Body of pancreas (tissue), 4 donors: ENCODE measurements at regions not wholly inside any gene's neighbourhood (a gene's known extent, or its start where the extent isn't known, plus 50 kb on each side); places are given as distances from the start of the nearest gene placed in this dataset.

ENCODE experiments used
- ATAC-seq: fragments of 150-250 bp; one replicate; pipeline ENCODE4 v1.9.1; 2016
- DNase-seq, 4 donors: peaks; one replicate each; pipeline ENCODE4 v3.0.0-alpha.2; 2019
- H3K27ac ChIP-seq, 4 donors: fragments of 200-600 bp; sonication (generic); 1 replicate in 3 of 4; 2 replicates in 1 of 4; pipeline versions ENCODE4 v1.5.1 to v1.6.1; 2016 to 2019; ENCODE audit warnings: mild to moderate bottlenecking in 1 of 4, mixed read lengths in 1 of 4, moderate library complexity in 1 of 4
- H3K27me3 ChIP-seq, 2 donors: fragments of 200-600 bp; sonication (generic); one replicate each; pipeline ENCODE4 v1.6.0; 2016; ENCODE audit warnings: mild to moderate bottlenecking in 1 of 2
- H3K36me3 ChIP-seq, 2 donors: fragments of 200-600 bp; sonication (generic); replicated peaks in 1 of 2; 2 replicates each; pipeline ENCODE4 v1.5.1; 2016; ENCODE audit warnings: low read depth in 2 of 2; ENCODE audit not compliant: insufficient read depth in 1 of 2
- H3K4me1 ChIP-seq: fragments of 200-600 bp; sonication (generic); one replicate; pipeline ENCODE4 v1.6.0; 2016
- H3K4me3 ChIP-seq, 2 donors: fragments of 200-600 bp; sonication (generic); 1 replicate in 1 of 2; 2 replicates in 1 of 2; pipeline ENCODE4 v1.5.1; 2016 to 2019
- H3K9me3 ChIP-seq, 3 donors: fragments of 200-600 bp; sonication (generic); 1 replicate in 2 of 3; 2 replicates in 1 of 3; pipeline ENCODE4 v1.5.1; 2016
- CTCF ChIP-seq, 7 experiments: fragments of 450-650 bp in 4 of 7; fragments of 200-600 bp in 3 of 7; sonication (generic) in 3 of 7; IDR thresholded peaks; one replicate each; pipeline ENCODE4 v1.5.1; 2016 to 2019; ENCODE audit warnings: antibody characterized with exemption in 7 of 7
- POLR2A ChIP-seq, 3 donors: fragments of 450-650 bp; IDR thresholded peaks; one replicate each; pipeline ENCODE4 v1.6.1; 2016; ENCODE audit warnings: antibody characterized with exemption in 3 of 3, mild to moderate bottlenecking in 2 of 3
- WGBS, 2 donors: methylation state at CpG; one replicate each; pipeline ENCODE4 v1.1.5; 2017; 5-methylcytosine and 5-hydroxymethylcytosine counted together
- intact Hi-C: fragments of 100-400 bp; cut with DNase I; formaldehyde crosslinking; loops from one replicate; pipeline ENCODE4 v1.15.1; 2023

GRCh38 chr2:235155163-235155562 is 203.3 kb downstream of the SH3BP4 start:
- Histone ChIP-seq H3K9me3 (no peaks in the 10 kb centered on the region), H3K4me3 (no peak overlapping the region), H3K27me3 (no peaks in the 10 kb centered on the region), H3K4me1 (no peaks in the 10 kb centered on the region), H3K27ac (no peak overlapping the region), H3K36me3 (no peaks in the 10 kb centered on the region)
- ATAC-seq (no peak), DNase-seq (no peak)
- WGBS, 2 donors: 75 to 82% methylated on average over 4 to 5 of the region's 5 CpGs
- intact Hi-C loops: no loop called here
- TF ChIP-seq POLR2A (IDR thresholded peaks at IDR 0.05) (no peak), CTCF (IDR thresholded peaks at IDR 0.05) (no peak)

- no peaks in the 10 kb centered on the region for H3K4me1 ChIP-seq
- ATAC-seq (no peak), DNase-seq (no peak)
- intact Hi-C loops: no loop called here
- H3K9me3 ChIP-seq: no peaks in the 10 kb centered on the region
- no peaks in the 10 kb centered on the region for H3K27me3 ChIP-seq
- TF ChIP-seq CTCF (IDR thresholded peaks at IDR 0.05) (no peak), POLR2A (IDR thresholded peaks at IDR 0.05) (no peak)
- WGBS, 2 donors: 52 to 63% methylated on average over 5 of the region's 5 CpGs
- H3K27ac ChIP-seq: no peak overlapping the region
- H3K4me3 ChIP-seq: no peak overlapping the region
- H3K36me3 ChIP-seq: no peaks in the 10 kb centered on the region
Measured at GRCh38 chr2:235156055-235156454, 204.2 kb downstream of the SH3BP4 start.

GRCh38 chr2:235157746-235158482 is 206.1 kb downstream of the SH3BP4 start:
- H3K27me3 ChIP-seq: no peaks in the 10 kb centered on the region
- no peak overlapping the region for H3K4me3 ChIP-seq
- H3K9me3 ChIP-seq: no peaks in the 10 kb centered on the region
- TF ChIP-seq POLR2A (IDR thresholded peaks at IDR 0.05) (no peak), CTCF (IDR thresholded peaks at IDR 0.05) (no peak)
- ATAC-seq (no peak), DNase-seq (no peak)
- WGBS, 2 donors: 88 to 92% methylated on average over 9 of the region's 9 CpGs
- H3K4me1 ChIP-seq: no peaks in the 10 kb centered on the region
- no peaks in the 10 kb centered on the region for H3K36me3 ChIP-seq
- H3K27ac ChIP-seq: no peak overlapping the region
- intact Hi-C loops: no loop called here

GRCh38 chr2:235160281-235160810 is 208.5 kb downstream of the SH3BP4 start:
- ATAC-seq (no peak), DNase-seq (no peak)
- H3K36me3 ChIP-seq: no peaks in the 10 kb centered on the region
- H3K27me3 ChIP-seq: no peaks in the 10 kb centered on the region
- H3K9me3 ChIP-seq: no peaks in the 10 kb centered on the region
- no peak overlapping the region for H3K27ac ChIP-seq
- H3K4me1 ChIP-seq: no peaks in the 10 kb centered on the region
- 68 to 82% methylated on average over 7 of the region's 7 CpGs for WGBS, 2 donors
- intact Hi-C loops: no loop called here
- TF ChIP-seq POLR2A (IDR thresholded peaks at IDR 0.05): no peak
- no peak for TF ChIP-seq CTCF (IDR thresholded peaks at IDR 0.05)
- no peak overlapping the region for H3K4me3 ChIP-seq

- H3K9me3 ChIP-seq: no peaks in the 10 kb centered on the region
- no peak for DNase-seq
- no peak overlapping the region for H3K27ac ChIP-seq
- no peaks in the 10 kb centered on the region for H3K4me1 ChIP-seq
- intact Hi-C loops: no loop called here
- H3K27me3 ChIP-seq: no peaks in the 10 kb centered on the region
- WGBS, 2 donors: 71 to 73% methylated on average over 8 of the region's 8 CpGs
- ATAC-seq: no peak
- no peak overlapping the region for H3K4me3 ChIP-seq
- TF ChIP-seq POLR2A (IDR thresholded peaks at IDR 0.05) (no peak), CTCF (IDR thresholded peaks at IDR 0.05) (no peak)
- H3K36me3 ChIP-seq: no peaks in the 10 kb centered on the region
Measured at GRCh38 chr2:235161565-235161964, 209.7 kb downstream of the SH3BP4 start.
